ENCODE measurements at regions not wholly inside any gene's neighbourhood (a gene's known extent, or its start where the extent isn't known, plus 50 kb on each side); places are given as distances from the start of the nearest gene placed in this dataset.

DNA sequence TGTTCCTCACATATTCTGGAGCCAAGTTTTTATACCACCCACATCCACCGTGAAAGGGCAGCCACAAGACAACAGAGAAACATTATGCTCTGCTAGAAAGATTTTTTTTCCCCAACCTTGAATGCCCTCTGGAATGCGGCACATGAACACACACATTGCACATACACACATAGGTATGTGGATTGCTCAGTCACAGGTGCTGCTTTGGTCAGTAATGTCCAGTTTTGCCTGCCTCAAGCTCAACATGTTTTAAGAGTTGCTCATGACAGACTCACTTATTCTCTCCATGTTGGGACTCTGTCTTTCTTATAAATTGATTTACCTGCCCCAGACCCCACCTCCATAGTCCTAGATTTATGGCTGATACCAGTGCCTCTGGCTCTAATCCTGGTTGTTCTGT is 138.0 kb upstream of the ASTN2 start:
- Histone ChIP-seq H3K27me3 (ENCODE audit: control insufficient read depth in 1 of 2, insufficient read depth in 2 of 2, low read length in 2 of 2) (no peaks in the 10 kb centered on the region), H3K4me3 (ENCODE audit: low read length) (no peak overlapping the region), H3K27ac (ENCODE audit: low read depth in 1 of 2, low read length in 2 of 2) (no peak overlapping the region), H3K4me1 (ENCODE audit: insufficient read depth, low read length) (no peaks in the 10 kb centered on the region), H3K36me3 (ENCODE audit: insufficient read depth, low read length) (no peaks in the 10 kb centered on the region), H3K9me3 (ENCODE audit: control insufficient read depth in 1 of 2, insufficient read depth in 1 of 2, low read length in 2 of 2) (no peaks in the 10 kb centered on the region)
- no peaks in the 10 kb centered on the region for H3K27me3 Mint-ChIP-seq
- H3K27ac Mint-ChIP-seq: no peak overlapping the region
- no peaks in the 10 kb centered on the region for H3K9me3 Mint-ChIP-seq
- CTCF ChIA-PET: no interaction called here
- POLR2A ChIA-PET: no interaction called here
- H3K4me1 Mint-ChIP-seq (ENCODE audit: low read depth): peaks cover 6% of the 10 kb centered on the region
- no peak for TF ChIP-seq CTCF (IDR thresholded peaks at IDR 0.05)
- DNase-seq (no peak), ATAC-seq (ENCODE audit: poor library complexity) (no peak)
- intact Hi-C loops (cut with DNase I, micrococcal nuclease): no loop called here
- H3K36me3 Mint-ChIP-seq (ENCODE audit: low read depth): no peaks in the 10 kb centered on the region
- H3K4me3 Mint-ChIP-seq: no peak overlapping the region

DNA sequence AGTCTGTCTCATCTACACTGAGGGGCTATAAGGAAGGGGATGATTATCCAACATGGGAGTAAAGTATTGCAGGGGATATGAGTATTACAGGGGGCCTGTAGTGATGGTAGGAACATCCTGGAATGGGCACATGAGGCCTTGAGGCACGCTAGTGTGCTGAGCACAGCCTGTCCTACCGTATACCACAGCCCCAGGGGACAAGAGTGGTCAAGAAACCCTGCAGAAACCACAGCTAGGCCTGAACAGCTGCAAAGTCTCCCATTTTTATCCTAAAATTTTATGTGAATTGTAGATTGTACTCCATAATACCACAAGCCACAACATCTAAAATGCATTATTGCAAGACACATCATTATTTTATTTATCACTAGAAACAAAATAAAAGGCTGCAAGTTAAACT is 136.3 kb upstream of the ASTN2 start:
- DNase-seq: no peak
- ChIA-PET CTCF (no interaction called here), POLR2A (no interaction called here)
- intact Hi-C loops (cut with DNase I, micrococcal nuclease): no loop called here
- H3K4me1 Mint-ChIP-seq (ENCODE audit: low read depth): peaks cover 21% of the 10 kb centered on the region
- peaks cover 2% of the 10 kb centered on the region for H3K9me3 Mint-ChIP-seq
- no peak overlapping the region for H3K27ac Mint-ChIP-seq
- no peaks in the 10 kb centered on the region for H3K27me3 Mint-ChIP-seq
- Histone ChIP-seq H3K36me3 (ENCODE audit: insufficient read depth, low read length) (no peaks in the 10 kb centered on the region), H3K4me3 (ENCODE audit: low read length) (no peak overlapping the region), H3K27me3 (ENCODE audit: control insufficient read depth in 1 of 2, insufficient read depth in 2 of 2, low read length in 2 of 2) (no peaks in the 10 kb centered on the region), H3K9me3 (ENCODE audit: control insufficient read depth in 1 of 2, insufficient read depth in 1 of 2, low read length in 2 of 2) (no peaks in the 10 kb centered on the region), H3K4me1 (ENCODE audit: insufficient read depth, low read length) (peaks cover 3% of the 10 kb centered on the region), H3K27ac (ENCODE audit: low read depth in 1 of 2, low read length in 2 of 2) (no peak overlapping the region)
- no peak for ATAC-seq (ENCODE audit: poor library complexity)
- TF ChIP-seq CTCF (IDR thresholded peaks at IDR 0.05): no peak
- no peak overlapping the region for H3K4me3 Mint-ChIP-seq
- no peaks in the 10 kb centered on the region for H3K36me3 Mint-ChIP-seq (ENCODE audit: low read depth)

DNA sequence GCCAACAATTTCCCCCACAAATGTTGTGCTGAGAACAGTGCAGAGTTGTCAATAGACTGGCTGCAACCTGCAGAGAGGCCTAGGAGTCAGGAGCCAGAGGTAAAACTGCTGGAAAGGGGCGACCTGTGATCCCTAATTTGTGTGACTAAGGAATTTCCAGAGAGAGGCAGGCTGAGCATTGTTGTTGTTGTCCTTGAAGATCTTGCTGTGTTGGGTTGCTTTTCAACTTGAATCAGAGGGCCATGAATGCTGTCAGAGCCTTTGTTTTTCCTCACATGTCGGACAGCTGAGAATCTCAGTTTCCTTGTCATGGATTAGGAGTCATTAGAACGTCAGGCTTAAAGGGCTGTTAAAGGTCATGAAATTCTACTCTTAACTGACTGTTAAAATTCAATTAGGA is 134.6 kb upstream of the ASTN2 start:
- ATAC-seq (ENCODE audit: poor library complexity) (no peak), DNase-seq (no peak)
- POLR2A ChIA-PET: no interaction called here
- no peaks in the 10 kb centered on the region for H3K27me3 ChIP-seq (ENCODE audit: control insufficient read depth in 1 of 2, insufficient read depth in 2 of 2, low read length in 2 of 2)
- no peaks in the 10 kb centered on the region for H3K36me3 ChIP-seq (ENCODE audit: insufficient read depth, low read length)
- Mint-ChIP-seq H3K9me3 (peaks cover 2% of the 10 kb centered on the region), H3K27ac (no peak overlapping the region), H3K4me1 (ENCODE audit: low read depth) (peaks cover 21% of the 10 kb centered on the region), H3K36me3 (ENCODE audit: low read depth) (no peaks in the 10 kb centered on the region), H3K27me3 (no peaks in the 10 kb centered on the region), H3K4me3 (no peak overlapping the region)
- no peaks in the 10 kb centered on the region for H3K9me3 ChIP-seq (ENCODE audit: control insufficient read depth in 1 of 2, insufficient read depth in 1 of 2, low read length in 2 of 2)
- TF ChIP-seq CTCF (IDR thresholded peaks at IDR 0.05): no peak
- CTCF ChIA-PET: no interaction called here
- peaks cover 3% of the 10 kb centered on the region for H3K4me1 ChIP-seq (ENCODE audit: insufficient read depth, low read length)
- no peak overlapping the region for H3K27ac ChIP-seq (ENCODE audit: low read depth in 1 of 2, low read length in 2 of 2)
- intact Hi-C loops (cut with DNase I, micrococcal nuclease): no loop called here
- no peak overlapping the region for H3K4me3 ChIP-seq (ENCODE audit: low read length)
